ENCODE measurements at regions not wholly inside any gene's neighbourhood (a gene's known extent, or its start where the extent isn't known, plus 50 kb on each side); places are given as distances from the start of the nearest gene placed in this dataset.

DNA sequence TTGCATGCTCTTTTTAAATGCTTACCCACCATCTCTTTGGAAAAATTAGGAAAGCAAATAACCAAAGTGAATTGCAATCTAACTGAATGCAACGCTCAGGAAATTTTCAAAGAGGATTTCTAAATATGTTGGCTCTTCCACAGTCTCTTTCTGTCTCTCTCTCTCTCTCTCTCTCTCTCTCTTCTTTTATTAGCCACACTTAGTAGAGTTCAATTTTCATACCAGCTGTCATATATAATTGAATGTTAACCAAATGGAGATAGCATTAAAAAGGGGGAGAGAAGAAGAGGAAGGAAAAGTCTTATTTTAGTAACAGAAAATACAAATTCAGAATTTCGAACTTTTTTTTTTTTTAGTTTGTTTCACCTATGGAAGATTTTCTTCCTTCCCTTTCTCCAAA lies 235.9 kb upstream of the GBE1 start:
- Histone ChIP-seq H3K9me3 (replicated peaks in 1 of 2; ENCODE audit: control insufficient read depth in 1 of 2, insufficient read depth in 1 of 2, low read length in 2 of 2) (no peaks in the 10 kb centered on the region), H3K27me3 (ENCODE audit: control insufficient read depth in 2 of 2, insufficient read depth in 2 of 2, low read length in 2 of 2) (no peaks in the 10 kb centered on the region), H3K9ac (ENCODE audit: insufficient read depth, low read length, poor library complexity, severe bottlenecking) (no peak overlapping the region), H3K79me2 (ENCODE audit: insufficient read depth, low read length) (no peaks in the 10 kb centered on the region), H3K36me3 (replicated peaks in 1 of 2; ENCODE audit: control insufficient read depth in 1 of 2, insufficient read depth in 2 of 2, low read length in 2 of 2) (no peaks in the 10 kb centered on the region), H4K20me1 (ENCODE audit: insufficient read depth, low read length) (no peaks in the 10 kb centered on the region), H3K27ac (ENCODE audit: low read depth in 1 of 2, low read length in 2 of 2) (no peak overlapping the region), H3K4me3 (replicated peaks in 1 of 3; ENCODE audit: low read depth in 2 of 3, low read length in 3 of 3) (no peak overlapping the region), H3K4me1 (ENCODE audit: control insufficient read depth in 1 of 2, insufficient read depth in 2 of 2, low read length in 2 of 2) (no peaks in the 10 kb centered on the region), H2AFZ (ENCODE audit: insufficient read depth, low read depth, low read length, poor library complexity, severe bottlenecking) (no peak overlapping the region), H3K4me2 (replicated peaks; ENCODE audit: extremely low read depth, low read length, poor library complexity, severe bottlenecking) (no peak overlapping the region)
- peaks cover 0 to 9% (median 3%) of the 10 kb centered on the region in 7 donors for H3K9me3 Mint-ChIP-seq
- peaks cover 4% of the 10 kb centered on the region for H3K4me1 Mint-ChIP-seq
- no peaks in the 10 kb centered on the region for H3K27me3 Mint-ChIP-seq (ENCODE audit: low read depth in 3 of 3)
- intact Hi-C loops (cut with micrococcal nuclease): no loop called here
- no peak overlapping the region for H3K27ac Mint-ChIP-seq
- no peaks in the 10 kb centered on the region for H3K36me3 Mint-ChIP-seq
- no CpG with 5 or more reads among the region's 2 CpGs for WGBS (ENCODE audit: insufficient coverage)
- no peak overlapping the region for H3K4me3 Mint-ChIP-seq
- no peak for DNase-seq
- TF ChIP-seq CTCF (IDR thresholded peaks at IDR 0.05): no peak

DNA sequence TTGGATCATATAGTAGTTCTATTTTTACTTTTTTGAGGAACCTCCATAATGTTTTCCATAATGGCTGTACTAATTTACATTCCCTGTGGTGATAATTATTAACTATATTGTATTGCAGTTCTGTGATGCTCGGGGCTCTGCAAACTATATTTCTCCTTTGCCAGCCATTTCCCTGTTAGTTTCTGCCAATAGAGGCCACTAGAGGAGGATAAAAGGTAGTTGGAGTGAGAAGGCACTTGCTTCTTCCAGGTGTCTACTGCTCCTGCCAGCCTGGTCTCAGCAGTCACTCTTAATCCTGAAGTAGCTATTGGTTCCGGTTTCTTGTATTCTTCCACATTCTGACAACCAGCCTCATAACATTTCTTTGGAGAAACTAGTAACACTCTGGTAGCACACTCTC lies 233.9 kb upstream of the GBE1 start:
- Mint-ChIP-seq H3K4me1 (peaks cover 4% of the 10 kb centered on the region), H3K4me3 (no peak overlapping the region), H3K27me3 (ENCODE audit: low read depth in 3 of 3) (no peaks in the 10 kb centered on the region), H3K27ac (no peak overlapping the region), H3K36me3 (no peaks in the 10 kb centered on the region), H3K9me3 (peaks cover 0 to 9% (median 6%) of the 10 kb centered on the region in 7 donors)
- Histone ChIP-seq H3K4me3 (replicated peaks in 1 of 3; ENCODE audit: low read depth in 2 of 3, low read length in 3 of 3) (no peak overlapping the region), H2AFZ (ENCODE audit: insufficient read depth, low read depth, low read length, poor library complexity, severe bottlenecking) (no peak overlapping the region), H3K9me3 (replicated peaks in 1 of 2; ENCODE audit: control insufficient read depth in 1 of 2, insufficient read depth in 1 of 2, low read length in 2 of 2) (peaks cover 0 to 2% of the 10 kb centered on the region in 2 donors), H3K27ac (ENCODE audit: low read depth in 1 of 2, low read length in 2 of 2) (no peak overlapping the region), H4K20me1 (ENCODE audit: insufficient read depth, low read length) (no peaks in the 10 kb centered on the region), H3K9ac (ENCODE audit: insufficient read depth, low read length, poor library complexity, severe bottlenecking) (no peak overlapping the region), H3K4me2 (replicated peaks; ENCODE audit: extremely low read depth, low read length, poor library complexity, severe bottlenecking) (no peak overlapping the region), H3K4me1 (ENCODE audit: control insufficient read depth in 1 of 2, insufficient read depth in 2 of 2, low read length in 2 of 2) (no peaks in the 10 kb centered on the region), H3K79me2 (ENCODE audit: insufficient read depth, low read length) (no peaks in the 10 kb centered on the region), H3K27me3 (ENCODE audit: control insufficient read depth in 2 of 2, insufficient read depth in 2 of 2, low read length in 2 of 2) (no peaks in the 10 kb centered on the region), H3K36me3 (replicated peaks in 1 of 2; ENCODE audit: control insufficient read depth in 1 of 2, insufficient read depth in 2 of 2, low read length in 2 of 2) (no peaks in the 10 kb centered on the region)
- intact Hi-C loops (cut with micrococcal nuclease): no loop called here
- no peak for DNase-seq
- TF ChIP-seq CTCF (IDR thresholded peaks at IDR 0.05): no peak
- WGBS (ENCODE audit: insufficient coverage): 90% methylated on average over 1 of the region's 2 CpGs

Measured in CD14-positive monocyte (primary cell).